ENCODE measurements at regions not wholly inside any gene's neighbourhood (a gene's known extent, or its start where the extent isn't known, plus 50 kb on each side); places are given as distances from the start of the nearest gene placed in this dataset.

- TF ChIP-seq SYNCRIP (IDR thresholded peaks at IDR 0.05; ENCODE audit: insufficient read depth, low read depth, low read length): no peak
- no peak for TF ChIP-seq DBP (CRISPR knock-in tag; IDR thresholded peaks at IDR 0.05; ENCODE audit: not compliant biosample characterization)
- TF ChIP-seq MIER3 (CRISPR knock-in tag; IDR thresholded peaks at IDR 0.05; ENCODE audit: borderline replicate concordance): no peak
- TF ChIP-seq ZNF589 (CRISPR knock-in tag; conservative IDR thresholded peaks at IDR 0.05): no peak
- no peak for TF ChIP-seq HMG20A (CRISPR knock-in tag; IDR thresholded peaks at IDR 0.05; ENCODE audit: borderline replicate concordance)
Observed at GRCh38 chr15:94855018-94855408, 623.7 kb downstream of the MCTP2 start (continued).

GRCh38 chr15:94855409-94856266 is 624.3 kb downstream of the MCTP2 start:
- 78% methylated on average over 39 of the region's 49 CpGs for WGBS (ENCODE audit: low lambda C conversion rate)
- no TSS peak for BruUV-seq (replicated peaks)
- CTCF ChIA-PET (ENCODE audit: low intra/inter-chr PET ratio, low total read pairs): no interaction called here
- Histone ChIP-seq H3K9me3 (ENCODE audit: low read length) (no peaks in the 10 kb centered on the region), H3K27ac (ENCODE audit: extremely low read length, insufficient read depth, low read length) (no peak overlapping the region), H3K4me1 (ENCODE audit: insufficient read depth, low read length) (peaks cover 8% of the 10 kb centered on the region; the same call in 1 of the 2 replicates), H3K4me3 (replicated peaks in 1 of 3; ENCODE audit: insufficient read depth in 1 of 3, low read depth in 2 of 3, low read length in 3 of 3) (no peak overlapping the region), H3K9ac (ENCODE audit: insufficient read depth, low read depth, low read length) (no peak overlapping the region), H4K20me1 (ENCODE audit: insufficient read depth, low read length) (no peaks in the 10 kb centered on the region), H3K36me3 (replicated peaks in 1 of 2; ENCODE audit: control insufficient read depth in 1 of 2, insufficient read depth in 2 of 2, low read length in 2 of 2) (no peaks in the 10 kb centered on the region), H3K27me3 (ENCODE audit: control insufficient read depth in 1 of 2, insufficient read depth in 2 of 2, low read length in 2 of 2) (no peaks in the 10 kb centered on the region), H2AFZ (ENCODE audit: low read length) (no peak overlapping the region), H3K79me2 (ENCODE audit: insufficient read depth, low read length) (no peaks in the 10 kb centered on the region), H3K4me2 (ENCODE audit: low read depth, low read length) (no peak overlapping the region)
- TF ChIP-seq HINFP (CRISPR knock-in tag; IDR thresholded peaks at IDR 0.05; ENCODE audit: low read depth) (no peak), ZNF44 (CRISPR knock-in tag; IDR thresholded peaks at IDR 0.05) (no peak), MAFF (IDR thresholded peaks at IDR 0.05; ENCODE audit: low read depth, low read length) (no peak), ZNF614 (CRISPR knock-in tag; IDR thresholded peaks at IDR 0.05; ENCODE audit: borderline replicate concordance) (no peak), ZNF33B (CRISPR knock-in tag; IDR thresholded peaks at IDR 0.05) (no peak), PCBP2 (optimal IDR thresholded peaks at IDR 0.05; ENCODE audit: low read depth, low read length, poor library complexity, severe bottlenecking) (no peak), SPEN (CRISPR knock-in tag; IDR thresholded peaks at IDR 0.05; ENCODE audit: low read depth) (no peak), ZSCAN29 (CRISPR knock-in tag; conservative IDR thresholded peaks at IDR 0.05) (no peak)
- FAIRE-seq (no peak), ATAC-seq (no peak), DNase-seq (ENCODE audit: low spot score) (no peak)
- intact Hi-C loops (cut with micrococcal nuclease; ENCODE audit: unreplicated experiment) (no loop called here), in situ Hi-C loops (cut with HindIII; ENCODE audit: extremely low pct_ligation_motif_present, low pct_unique_long_range_greater_than_20kb) (no loop called here)
- POLR2A ChIA-PET: interaction anchor here (1.4 kb wide), 1 partner anchor 11 kb away, joined by 3 read pairs; no protein-coding TSS in a partner anchor
